Epithelial cell of esophagus (primary cell): ENCODE measurements at regions not wholly inside any gene's neighbourhood (a gene's known extent, or its start where the extent isn't known, plus 50 kb on each side); places are given as distances from the start of the nearest gene placed in this dataset.
A peak's percentile ranks its signal among the peaks of the same experiment; 100 is the strongest.

Source experiments
- DNase-seq: peaks from one replicate; pipeline ENCODE4 v3.0.0; 2010; ENCODE audit warnings: low read depth
- H3K4me3 ChIP-seq: 2 replicates; pipeline ENCODE4 v1.5.1; 2011; ENCODE audit warnings: mild to moderate bottlenecking, low read length, control low read depth
- TF ChIP-seq, protein P1 (sequence below): IDR thresholded peaks from 2 replicates; pipeline ENCODE4 v1.5.1; 2011; ENCODE audit warnings: low read depth, mild to moderate bottlenecking, low read length, control low read depth, inconsistent platforms; ENCODE audit not compliant: insufficient read depth; ENCODE audit errors: missing control alignments

DNA sequence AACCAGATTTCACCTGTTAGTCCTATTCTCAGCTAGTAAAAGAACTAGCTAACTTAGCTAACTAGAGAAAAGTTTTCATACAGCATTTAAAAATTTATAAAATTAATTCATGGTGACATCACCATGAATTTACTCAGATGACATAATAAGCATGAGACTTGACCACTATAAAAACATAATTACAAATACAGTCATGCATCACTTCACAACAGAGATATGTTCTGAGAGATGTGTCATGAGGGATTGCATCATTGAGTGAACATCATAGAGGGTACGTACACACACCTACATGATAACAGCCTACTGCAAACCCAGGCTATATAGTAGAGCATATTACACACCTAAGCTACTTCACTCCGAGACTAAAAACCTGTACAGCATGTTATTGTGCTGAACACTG lies 481.3 kb upstream of the CHAC2 start:
- DNase-seq, result peak; percentile 88

DNA sequence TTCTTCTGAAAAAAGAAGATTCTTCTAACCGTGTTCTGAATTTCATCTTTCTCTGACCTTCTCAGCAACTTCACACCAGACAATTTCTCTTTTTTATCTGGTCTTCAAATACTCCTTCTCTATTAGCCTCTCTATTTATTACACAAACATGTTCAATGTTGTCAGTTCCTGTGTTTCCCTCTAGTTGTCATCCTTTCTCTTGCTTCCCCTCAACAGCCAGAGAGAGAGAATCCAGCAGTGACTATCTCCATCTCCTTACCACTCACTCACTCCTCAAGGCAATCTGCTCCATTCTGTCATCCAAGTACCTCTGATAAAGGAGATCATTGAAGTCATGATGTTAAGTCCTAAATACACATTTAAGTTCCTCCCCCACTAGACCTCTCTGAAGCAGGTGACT lies 491.9 kb upstream of the CHAC2 start:
- TF ChIP-seq, protein P1, sequence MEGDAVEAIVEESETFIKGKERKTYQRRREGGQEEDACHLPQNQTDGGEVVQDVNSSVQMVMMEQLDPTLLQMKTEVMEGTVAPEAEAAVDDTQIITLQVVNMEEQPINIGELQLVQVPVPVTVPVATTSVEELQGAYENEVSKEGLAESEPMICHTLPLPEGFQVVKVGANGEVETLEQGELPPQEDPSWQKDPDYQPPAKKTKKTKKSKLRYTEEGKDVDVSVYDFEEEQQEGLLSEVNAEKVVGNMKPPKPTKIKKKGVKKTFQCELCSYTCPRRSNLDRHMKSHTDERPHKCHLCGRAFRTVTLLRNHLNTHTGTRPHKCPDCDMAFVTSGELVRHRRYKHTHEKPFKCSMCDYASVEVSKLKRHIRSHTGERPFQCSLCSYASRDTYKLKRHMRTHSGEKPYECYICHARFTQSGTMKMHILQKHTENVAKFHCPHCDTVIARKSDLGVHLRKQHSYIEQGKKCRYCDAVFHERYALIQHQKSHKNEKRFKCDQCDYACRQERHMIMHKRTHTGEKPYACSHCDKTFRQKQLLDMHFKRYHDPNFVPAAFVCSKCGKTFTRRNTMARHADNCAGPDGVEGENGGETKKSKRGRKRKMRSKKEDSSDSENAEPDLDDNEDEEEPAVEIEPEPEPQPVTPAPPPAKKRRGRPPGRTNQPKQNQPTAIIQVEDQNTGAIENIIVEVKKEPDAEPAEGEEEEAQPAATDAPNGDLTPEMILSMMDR, result no peak

More for the DNA sequence above, 481.3 kb upstream of the CHAC2 start:
- no peak overlapping the region for H3K4me3 ChIP-seq
- TF ChIP-seq, protein P1, result no peak

DNA sequence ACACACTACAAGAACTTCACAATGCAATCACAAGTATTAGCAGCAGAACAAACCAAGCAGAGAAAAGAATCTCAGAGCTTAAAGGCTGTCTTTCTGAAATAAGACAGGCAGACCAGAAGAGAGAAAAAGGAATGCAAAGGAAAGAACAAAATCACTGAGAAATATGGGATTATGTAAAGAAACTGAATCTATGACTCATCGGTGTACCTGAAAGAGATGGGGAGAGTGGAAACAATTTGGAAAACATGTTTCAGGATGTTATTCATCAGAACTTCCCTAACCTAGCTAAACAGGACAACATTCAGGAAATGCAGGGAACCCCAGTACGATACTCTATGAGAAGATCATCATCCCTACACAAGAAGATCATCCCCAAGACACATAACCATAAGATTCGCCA lies 499.0 kb upstream of the CHAC2 start:
- H3K4me3 ChIP-seq, result no peak overlapping the region
- TF ChIP-seq, protein P1, result no peak

More for the DNA sequence above, 491.9 kb upstream of the CHAC2 start:
- no peak for DNase-seq
- no peak overlapping the region for H3K4me3 ChIP-seq

DNA sequence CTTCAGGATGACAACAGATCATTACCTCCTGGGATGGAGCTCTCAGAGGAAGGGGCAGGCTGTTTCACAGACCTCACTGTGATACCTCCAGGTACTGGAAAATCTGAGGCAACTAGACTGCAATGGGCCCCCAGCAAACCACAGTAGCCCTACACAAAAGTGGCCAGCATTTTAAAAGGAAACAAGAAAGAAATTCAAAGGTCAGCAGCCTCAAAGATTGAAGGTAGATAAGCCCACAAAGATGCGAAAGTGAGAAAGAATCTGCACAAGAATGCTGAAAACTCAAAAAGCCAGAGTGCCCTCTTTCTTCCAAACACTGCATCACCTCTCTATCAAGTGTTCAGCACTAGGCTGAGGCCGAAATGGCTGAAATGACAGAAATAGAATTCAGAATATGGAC lies 499.5 kb upstream of the CHAC2 start:
- DNase-seq, result no peak
- TF ChIP-seq, protein P1, result peak; percentile 19
- no peak overlapping the region for H3K4me3 ChIP-seq

More for the DNA sequence above, 499.0 kb upstream of the CHAC2 start:
- peak; percentile 36 for DNase-seq

DNA sequence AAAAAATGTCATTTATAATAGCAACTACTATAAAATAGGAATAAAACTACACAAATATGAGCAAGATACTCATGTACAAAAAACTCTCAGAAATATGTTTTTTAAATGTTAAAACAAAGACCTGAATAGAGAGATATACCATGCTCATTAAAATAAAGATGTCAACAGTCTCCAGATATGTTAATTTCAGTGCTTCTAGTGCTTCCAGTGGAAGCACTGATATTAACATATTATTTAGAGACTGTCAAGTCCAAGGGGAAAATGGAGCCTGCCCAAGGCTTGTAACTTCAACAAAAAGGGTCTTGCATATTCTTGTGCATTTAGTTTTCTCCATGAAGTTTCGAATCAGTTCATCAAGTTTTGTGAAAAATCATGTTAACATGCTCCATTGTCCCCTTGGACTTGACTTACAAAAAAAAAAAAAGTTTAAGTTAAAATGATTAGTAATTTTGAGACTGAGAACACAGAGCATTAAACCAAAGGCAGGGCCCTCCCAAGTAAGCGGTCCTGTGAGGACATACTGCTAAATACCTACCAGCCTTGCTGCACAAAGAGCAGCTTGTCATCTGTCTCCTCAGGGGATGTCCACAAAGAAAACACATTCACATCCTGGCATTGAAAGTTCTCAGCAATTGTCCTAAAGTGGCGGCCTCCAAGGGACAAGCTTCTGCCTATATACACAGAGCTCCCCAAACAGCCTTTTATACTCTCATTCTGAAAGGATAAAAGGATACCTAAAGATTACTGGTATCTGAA lies 501.9 kb upstream of the CHAC2 start:
- DNase-seq, result no peak
- TF ChIP-seq, protein P1, result no peak
- no peak overlapping the region for H3K4me3 ChIP-seq

DNA sequence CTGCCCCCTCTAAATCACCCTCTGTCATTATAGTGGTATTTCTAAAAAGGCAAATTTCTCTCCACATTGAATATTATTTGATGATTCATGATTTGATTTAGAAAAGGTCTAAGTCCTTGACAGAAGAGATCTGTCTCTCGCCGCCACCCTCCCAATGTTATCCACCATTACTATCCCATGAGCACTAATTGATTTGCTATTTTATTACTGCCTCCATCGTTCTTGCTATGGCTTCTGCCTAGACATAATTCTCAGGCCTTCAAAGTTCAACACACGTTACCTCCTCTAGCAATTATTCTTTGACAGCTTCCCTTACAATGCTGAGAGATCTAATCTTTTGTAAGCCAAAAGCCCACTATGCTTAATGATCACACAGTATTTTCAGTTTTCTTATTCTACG lies 507.0 kb upstream of the CHAC2 start:
- H3K4me3 ChIP-seq, result no peak overlapping the region
- DNase-seq, result no peak
- TF ChIP-seq, protein P1, result no peak
